ENCODE measurements at regions not wholly inside any gene's neighbourhood (a gene's known extent, or its start where the extent isn't known, plus 50 kb on each side); places are given as distances from the start of the nearest gene placed in this dataset.

DNA sequence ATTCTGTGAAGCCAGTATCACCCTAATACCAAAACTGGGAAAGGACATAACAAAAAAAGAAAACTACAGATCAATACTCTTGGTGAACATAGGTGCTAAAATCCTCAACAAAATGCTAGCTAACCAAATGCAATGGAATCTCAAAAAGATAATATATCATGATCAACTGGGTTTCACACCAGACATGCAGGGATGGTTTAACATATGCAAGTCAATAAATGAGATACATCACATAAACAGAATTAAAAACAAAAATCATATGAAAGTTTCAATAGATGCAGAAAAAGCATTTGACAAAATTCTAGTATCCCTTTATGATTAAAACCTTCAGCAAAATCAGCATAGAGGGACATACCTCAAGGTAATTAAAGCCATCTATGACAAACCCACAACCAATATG is 198.2 kb upstream of the NDUFV2 start:
- TF ChIP-seq POLR2AphosphoS5 (IDR thresholded peaks at IDR 0.05) (no peak), POLR2A (IDR thresholded peaks at IDR 0.05) (no peak)

All from prostate gland (tissue), 1 donor.